GM23338 (cell line): ENCODE measurements at regions not wholly inside any gene's neighbourhood (a gene's known extent, or its start where the extent isn't known, plus 50 kb on each side); places are given as distances from the start of the nearest gene placed in this dataset.

Experiments used
- ATAC-seq: fragments of 200-7000 bp; cut with Tn5 transposase; 3 replicates; pipeline ENCODE4 v1.9.1; 2020
- DNase-seq: peaks from one replicate; pipeline ENCODE4 v3.0.0-alpha.2; 2015; ENCODE audit warnings: low spot score
- H2AFZ ChIP-seq: fragments of 200-600 bp; sonication (generic); 2 replicates; pipeline ENCODE4 v1.8.0; 2016; ENCODE audit warnings: antibody characterized with exemption, mild to moderate bottlenecking, moderate library complexity
- H3F3A ChIP-seq: fragments of 200-600 bp; sonication (generic); replicated peaks from 2 replicates; pipeline ENCODE4 v1.8.0; 2017; ENCODE audit warnings: antibody characterized with exemption, mixed run types, low read depth
- H3K27ac ChIP-seq: fragments of 200-600 bp; sonication (generic); 2 replicates; pipeline ENCODE4 v1.6.1; 2016; ENCODE audit warnings: low read depth
- H3K27me3 ChIP-seq: fragments of 200-600 bp; sonication (generic); 2 replicates; pipeline ENCODE4 v1.8.0; 2016; ENCODE audit warnings: mild to moderate bottlenecking, mixed run types, moderate library complexity; ENCODE audit not compliant: insufficient read depth
- H3K36me3 ChIP-seq: fragments of 200-600 bp; sonication (generic); 2 replicates; pipeline ENCODE4 v1.8.0; 2016; ENCODE audit warnings: mild to moderate bottlenecking; ENCODE audit not compliant: insufficient read depth
- H3K4me1 ChIP-seq: fragments of 200-600 bp; sonication (generic); 2 replicates; pipeline ENCODE4 v1.8.0; 2016; ENCODE audit warnings: mild to moderate bottlenecking, moderate library complexity; ENCODE audit not compliant: insufficient read depth
- H3K4me2 ChIP-seq: fragments of 200-600 bp; sonication (generic); 2 replicates; pipeline ENCODE4 v1.7.1; 2017; ENCODE audit warnings: mixed run types
- H3K4me3 ChIP-seq: fragments of 200-600 bp; sonication (generic); 2 replicates; pipeline ENCODE4 v1.6.1; 2016; ENCODE audit warnings: mixed run types
- H3K79me2 ChIP-seq: fragments of 200-600 bp; sonication (generic); replicated peaks from 2 replicates; pipeline ENCODE4 v1.8.0; 2017; ENCODE audit warnings: mild to moderate bottlenecking; ENCODE audit not compliant: insufficient read depth
- H3K9me2 ChIP-seq: fragments of 200-600 bp; sonication (generic); 2 replicates; pipeline ENCODE4 v1.8.0; 2017; ENCODE audit not compliant: insufficient read depth
- H4K20me1 ChIP-seq: fragments of 200-600 bp; sonication (generic); replicated peaks from 2 replicates; pipeline ENCODE4 v1.8.0; 2017; ENCODE audit warnings: mild to moderate bottlenecking; ENCODE audit not compliant: insufficient read depth
- H3K27ac Mint-ChIP-seq: 2 replicates; pipeline ENCODE4 v1.8.0; 2020; ENCODE audit warnings: inconsistent platforms, mild to moderate bottlenecking, moderate library complexity, mixed read lengths
- H3K27me3 Mint-ChIP-seq: 3 replicates; pipeline ENCODE4 v1.8.0; 2022; ENCODE audit warnings: low read depth, mild to moderate bottlenecking, moderate library complexity, mixed read lengths, inconsistent platforms; ENCODE audit not compliant: insufficient read depth, poor library complexity
- H3K36me3 Mint-ChIP-seq: 3 replicates; pipeline ENCODE4 v1.8.0; 2021; ENCODE audit warnings: low read depth, mild to moderate bottlenecking, inconsistent platforms, moderate library complexity, mixed read lengths
- H3K4me1 Mint-ChIP-seq: 3 replicates; pipeline ENCODE4 v1.8.0; 2020; ENCODE audit warnings: mild to moderate bottlenecking, inconsistent platforms, mixed read lengths
- H3K4me3 Mint-ChIP-seq: 3 replicates; pipeline ENCODE4 v1.8.0; 2021; ENCODE audit warnings: moderate library complexity, mild to moderate bottlenecking, inconsistent platforms, mixed read lengths
- H3K9me3 Mint-ChIP-seq: 3 replicates; pipeline ENCODE4 v1.8.0; 2020; ENCODE audit warnings: moderate library complexity, mild to moderate bottlenecking, inconsistent platforms, mixed read lengths
- CREB1 ChIP-seq: fragments of 250-450 bp; sonication (Bioruptor Pico); IDR thresholded peaks from 2 replicates; pipeline ENCODE4 v1.5.0; 2020; ENCODE audit warnings: low read depth, mild to moderate bottlenecking, moderate library complexity
- CTCF ChIP-seq, 2 experiments: fragments of 200-600 bp in 1 of 2; sonication (generic) in 1 of 2; conservative IDR thresholded peaks; 2 replicates each; pipeline versions ENCODE4 v1.5.1 to v1.6.1; 2016 to 2017; ENCODE audit warnings: antibody characterized with exemption in 2 of 2, low read depth in 2 of 2, mild to moderate bottlenecking in 2 of 2, moderate library complexity in 1 of 2
- EZH2phosphoT487 ChIP-seq: fragments of 200-600 bp; sonication (generic); IDR thresholded peaks from one replicate; pipeline ENCODE4 v1.8.1; 2018; ENCODE audit warnings: antibody characterized with exemption; ENCODE audit not compliant: unreplicated experiment
- JUNB ChIP-seq: IDR thresholded peaks from one replicate; pipeline ENCODE4 v1.6.1; 2016; ENCODE audit warnings: antibody characterized with exemption; ENCODE audit not compliant: unreplicated experiment
- NANOG ChIP-seq: IDR thresholded peaks from 2 replicates; pipeline ENCODE4 v1.6.1; 2016; ENCODE audit warnings: antibody characterized with exemption, borderline replicate concordance
- POLR2AphosphoS5 ChIP-seq: IDR thresholded peaks from 2 replicates; pipeline ENCODE4 v1.6.1; 2016; ENCODE audit warnings: antibody characterized with exemption, low read depth
- ZNF114 ChIP-seq: fragments of 250-450 bp; sonication (Bioruptor Pico); IDR thresholded peaks from 2 replicates; pipeline ENCODE4 v1.5.0; 2020; ENCODE audit warnings: mild to moderate bottlenecking, moderate library complexity
- ZNF331 ChIP-seq: fragments of 250-450 bp; sonication (Bioruptor Pico); IDR thresholded peaks from 2 replicates; pipeline ENCODE4 v1.5.0; 2020; ENCODE audit warnings: low read depth, mild to moderate bottlenecking, moderate library complexity
- ZNF462 ChIP-seq: fragments of 250-450 bp; sonication (Bioruptor Pico); IDR thresholded peaks from 2 replicates; pipeline ENCODE4 v1.5.0; 2020; ENCODE audit warnings: mild to moderate bottlenecking, moderate library complexity

- Histone ChIP-seq H3K36me3 (no peaks in the 10 kb centered on the region), H3F3A (no peaks in the 10 kb centered on the region), H3K27me3 (peaks cover 19% of the 10 kb centered on the region), H3K27ac (no peak overlapping the region), H3K4me2 (no peak overlapping the region), H3K79me2 (no peaks in the 10 kb centered on the region), H3K9me2 (no peaks in the 10 kb centered on the region), H3K4me3 (no peak overlapping the region), H3K4me1 (no peaks in the 10 kb centered on the region), H4K20me1 (no peaks in the 10 kb centered on the region), H2AFZ (no peak overlapping the region)
- TF ChIP-seq CTCF (conservative IDR thresholded peaks at IDR 0.05; ENCODE audit: low read depth in 2 of 2) (peak; percentile 33 to 49), NANOG (no peak)
- ATAC-seq (peak; percentile 61), DNase-seq (peak; percentile 19)
- no peak overlapping the region for H3K27ac Mint-ChIP-seq
- H3K27me3 Mint-ChIP-seq, result no peaks in the 10 kb centered on the region
- H3K4me1 Mint-ChIP-seq, result peaks cover 5% of the 10 kb centered on the region; the same call in 1 of the 3 replicates
- H3K9me3 Mint-ChIP-seq, result no peaks in the 10 kb centered on the region
- H3K36me3 Mint-ChIP-seq, result no peaks in the 10 kb centered on the region
- H3K4me3 Mint-ChIP-seq, result no peak overlapping the region
Measured at GRCh38 chr12:78641837-78642423, 222.6 kb upstream of the SYT1 start.

GRCh38 chr12:78645956-78646355, 218.6 kb upstream of the SYT1 start:
- no peak overlapping the region for H3K27ac Mint-ChIP-seq
- H3K4me2 ChIP-seq, result no peak overlapping the region
- peaks cover 30% of the 10 kb centered on the region for H3K27me3 Mint-ChIP-seq
- DNase-seq (no peak), ATAC-seq (no peak)
- 0 out of 3 replicates have a peak, but pooled peaks cover 5% of the 10 kb centered on the region for H3K4me1 Mint-ChIP-seq
- no peaks in the 10 kb centered on the region for H3K4me1 ChIP-seq
- H3K27ac ChIP-seq, result no peak overlapping the region
- peaks cover 16% of the 10 kb centered on the region; the same call in 2 of the 3 replicates for H3K9me3 Mint-ChIP-seq
- H3K79me2 ChIP-seq, result no peaks in the 10 kb centered on the region
- no peaks in the 10 kb centered on the region for H3K9me2 ChIP-seq
- no peaks in the 10 kb centered on the region for H3K36me3 ChIP-seq
- H3F3A ChIP-seq, result no peaks in the 10 kb centered on the region
- H4K20me1 ChIP-seq, result no peaks in the 10 kb centered on the region
- no peak overlapping the region for H2AFZ ChIP-seq
- no peak for TF ChIP-seq EZH2phosphoT487
- H3K36me3 Mint-ChIP-seq, result no peaks in the 10 kb centered on the region
- H3K4me3 Mint-ChIP-seq, result no peak overlapping the region
- H3K4me3 ChIP-seq, result no peak overlapping the region
- peaks cover 55% of the 10 kb centered on the region for H3K27me3 ChIP-seq

GRCh38 chr12:78651755-78652154, 212.8 kb upstream of the SYT1 start:
- Histone ChIP-seq H3K9me2 (no peaks in the 10 kb centered on the region), H3F3A (no peaks in the 10 kb centered on the region), H3K36me3 (no peaks in the 10 kb centered on the region), H4K20me1 (no peaks in the 10 kb centered on the region; the same call in none of the 2 replicates), H3K79me2 (no peaks in the 10 kb centered on the region), H3K4me1 (no peaks in the 10 kb centered on the region), H2AFZ (no peak overlapping the region), H3K27me3 (peaks cover 96% of the 10 kb centered on the region), H3K27ac (no peak overlapping the region), H3K4me3 (no peak overlapping the region), H3K4me2 (no peak overlapping the region)
- peak; percentile 98 for ATAC-seq
- no peaks in the 10 kb centered on the region for H3K4me1 Mint-ChIP-seq
- H3K4me3 Mint-ChIP-seq, result no peak overlapping the region
- H3K27ac Mint-ChIP-seq, result no peak overlapping the region
- H3K27me3 Mint-ChIP-seq, result peaks cover 73% of the 10 kb centered on the region
- H3K9me3 Mint-ChIP-seq, result peaks cover 16% of the 10 kb centered on the region; the same call in 2 of the 3 replicates
- peak; percentile 83 for DNase-seq
- H3K36me3 Mint-ChIP-seq, result no peaks in the 10 kb centered on the region
- TF ChIP-seq CREB1 (CRISPR knock-in tag) (no peak), EZH2phosphoT487 (no peak), POLR2AphosphoS5 (peak; percentile 89), NANOG (peak; percentile 70; the same call in 1 of the 2 replicates), ZNF114 (CRISPR knock-in tag) (no peak), ZNF331 (CRISPR knock-in tag) (no peak), JUNB (no peak), ZNF462 (no peak)
